Left lung (tissue), 4 donors: ENCODE measurements at regions not wholly inside any gene's neighbourhood (a gene's known extent, or its start where the extent isn't known, plus 50 kb on each side); places are given as distances from the start of the nearest gene placed in this dataset.
"Not testable (repeated sequence)": the region's sequence is repeated elsewhere in the genome, so short reads cannot be mapped to it uniquely, and the experiment has no call there.

Experiments
- ATAC-seq: fragments of 200-7000 bp; cut with Tn5 transposase; one replicate; pipeline ENCODE4 v1.9.1; 2020; ENCODE audit warnings: moderate library complexity
- DNase-seq, 4 donors: peaks; one replicate each; pipeline ENCODE4 v3.0.0-alpha.2; 2013 to 2020
- H3K27ac ChIP-seq, 2 donors: fragments of 200-600 bp; sonication (generic) in 1 of 2; one replicate each; pipeline versions ENCODE4 v1.5.0 to v1.8.0; 2020 to 2021
- H3K27me3 ChIP-seq, 2 donors: fragments of 200-600 bp; sonication (generic) in 1 of 2; one replicate each; pipeline versions ENCODE4 v1.5.0 to v1.8.0; 2020 to 2021
- H3K36me3 ChIP-seq, 2 donors: fragments of 200-600 bp; sonication (generic) in 1 of 2; one replicate each; pipeline versions ENCODE4 v1.5.0 to v1.8.0; 2020 to 2021
- H3K4me1 ChIP-seq, 2 donors: fragments of 200-600 bp; one replicate each; pipeline ENCODE4 v1.8.0; 2021
- H3K4me3 ChIP-seq, 2 donors: fragments of 200-600 bp; sonication (generic) in 1 of 2; one replicate each; pipeline versions ENCODE4 v1.5.0 to v1.8.0; 2020 to 2021; ENCODE audit warnings: mild to moderate bottlenecking in 1 of 2
- H3K9me3 ChIP-seq, 2 donors: fragments of 200-600 bp; sonication (generic) in 1 of 2; one replicate each; pipeline versions ENCODE4 v1.5.0 to v1.8.0; 2020 to 2021
- CTCF ChIP-seq, 2 donors: fragments of 200-600 bp; sonication (generic) in 1 of 2; IDR thresholded peaks; one replicate each; pipeline versions ENCODE4 v1.5.0 to v1.8.0; 2021; ENCODE audit warnings: antibody characterized with exemption in 2 of 2
- intact Hi-C, 2 donors: fragments of 100-400 bp; cut with DNase I; formaldehyde crosslinking; loops; one replicate each; pipeline versions ENCODE4 v1.11.2 to v1.14.2; 2022
- donor health status: DM: no; HTN: yes; CAD: no.
- donor health status: DM: no; HTN: no; CAD: no.

- DNase-seq: peak in 3 of 4 donors; percentile 46 to 63 (median 51)
- H3K4me3 ChIP-seq: no peak overlapping the region
- peak; percentile 94 for ATAC-seq
- no peaks in the 10 kb centered on the region for H3K36me3 ChIP-seq
- H3K27ac ChIP-seq: no peak overlapping the region
- H3K4me1 ChIP-seq: peaks cover 9 to 22% of the 10 kb centered on the region in 2 donors
- intact Hi-C loops: no loop called here
- no peak for TF ChIP-seq CTCF (IDR thresholded peaks at IDR 0.05)
- no peaks in the 10 kb centered on the region for H3K27me3 ChIP-seq
- H3K9me3 ChIP-seq: no peaks in the 10 kb centered on the region
These were observed 118.9 kb downstream of the AKR1D1 start for GRCh38 chr7:138195151-138195571.

- H3K9me3 ChIP-seq, DNase-seq, H3K36me3 ChIP-seq, H3K4me3 ChIP-seq, intact Hi-C loops, H3K27me3 ChIP-seq: not testable (repeated sequence)
- H3K27ac ChIP-seq: peak overlapping the region in 1 of 2 donors; percentile 33
- peak; percentile 38 for ATAC-seq
- H3K4me1 ChIP-seq: peaks cover 9 to 22% of the 10 kb centered on the region in 2 donors
These were observed 120.3 kb downstream of the AKR1D1 start for GRCh38 chr7:138196503-138196946.

GRCh38 chr7:138196971-138197896 lies 121.0 kb downstream of the AKR1D1 start:
- no peaks in the 10 kb centered on the region for H3K27me3 ChIP-seq
- peak overlapping the region in 1 of 2 donors; percentile 33 for H3K27ac ChIP-seq
- no peak for TF ChIP-seq CTCF (IDR thresholded peaks at IDR 0.05)
- H3K36me3 ChIP-seq: no peaks in the 10 kb centered on the region
- no peak for DNase-seq
- no peak for ATAC-seq
- H3K4me1 ChIP-seq: peaks cover 9 to 22% of the 10 kb centered on the region in 2 donors
- H3K4me3 ChIP-seq: no peak overlapping the region
- H3K9me3 ChIP-seq: no peaks in the 10 kb centered on the region
- intact Hi-C loops: no loop called here

GRCh38 chr7:138204285-138204981 lies 128.2 kb downstream of the AKR1D1 start:
- Histone ChIP-seq H3K36me3 (no peaks in the 10 kb centered on the region), H3K4me3 (no peak overlapping the region), H3K9me3 (peaks cover 0 to under 1% of the 10 kb centered on the region in 2 donors), H3K4me1 (no peaks in the 10 kb centered on the region), H3K27me3 (no peaks in the 10 kb centered on the region), H3K27ac (no peak overlapping the region)
- no peak for TF ChIP-seq CTCF (IDR thresholded peaks at IDR 0.05)
- peak in 1 of 4 donors; percentile 26 for DNase-seq
- no peak for ATAC-seq
- intact Hi-C loops: no loop called here

- H3K9me3 ChIP-seq: peaks cover 0 to 3% of the 10 kb centered on the region in 2 donors
- H3K4me3 ChIP-seq: no peak overlapping the region
- no peaks in the 10 kb centered on the region for H3K27me3 ChIP-seq
- intact Hi-C loops: no loop called here
- TF ChIP-seq CTCF (IDR thresholded peaks at IDR 0.05): no peak
- no peak overlapping the region for H3K27ac ChIP-seq
- no peaks in the 10 kb centered on the region for H3K36me3 ChIP-seq
- no peaks in the 10 kb centered on the region for H3K4me1 ChIP-seq
- DNase-seq (no peak), ATAC-seq (no peak)
These were observed 128.7 kb downstream of the AKR1D1 start for GRCh38 chr7:138204982-138205298.
